ENCODE measurements at regions not wholly inside any gene's neighbourhood (a gene's known extent, or its start where the extent isn't known, plus 50 kb on each side); places are given as distances from the start of the nearest gene placed in this dataset.
"Not testable (repeated sequence)": the region's sequence is repeated elsewhere in the genome, so short reads cannot be mapped to it uniquely, and the experiment has no call there.

DNA sequence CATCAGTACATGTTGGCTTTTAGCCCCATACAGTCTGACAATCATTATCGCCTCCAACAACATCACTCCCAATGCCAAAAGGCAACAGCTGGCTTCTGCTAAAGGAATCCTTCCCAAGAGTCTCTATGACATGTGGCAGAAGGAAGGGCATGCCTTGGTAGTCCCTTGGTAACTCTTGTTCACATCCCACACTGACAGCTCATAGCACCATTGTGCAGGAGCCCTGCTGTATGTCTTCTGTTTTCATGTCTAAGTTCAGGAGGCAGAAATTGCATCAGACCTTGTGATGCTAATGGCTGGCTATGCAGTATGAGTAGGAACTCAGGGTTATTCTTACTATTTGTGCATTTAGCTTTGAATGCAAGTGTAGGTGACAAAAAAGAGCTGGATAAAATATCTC is 392.1 kb downstream of the PTH2R start:
- TF ChIP-seq, protein P1, sequence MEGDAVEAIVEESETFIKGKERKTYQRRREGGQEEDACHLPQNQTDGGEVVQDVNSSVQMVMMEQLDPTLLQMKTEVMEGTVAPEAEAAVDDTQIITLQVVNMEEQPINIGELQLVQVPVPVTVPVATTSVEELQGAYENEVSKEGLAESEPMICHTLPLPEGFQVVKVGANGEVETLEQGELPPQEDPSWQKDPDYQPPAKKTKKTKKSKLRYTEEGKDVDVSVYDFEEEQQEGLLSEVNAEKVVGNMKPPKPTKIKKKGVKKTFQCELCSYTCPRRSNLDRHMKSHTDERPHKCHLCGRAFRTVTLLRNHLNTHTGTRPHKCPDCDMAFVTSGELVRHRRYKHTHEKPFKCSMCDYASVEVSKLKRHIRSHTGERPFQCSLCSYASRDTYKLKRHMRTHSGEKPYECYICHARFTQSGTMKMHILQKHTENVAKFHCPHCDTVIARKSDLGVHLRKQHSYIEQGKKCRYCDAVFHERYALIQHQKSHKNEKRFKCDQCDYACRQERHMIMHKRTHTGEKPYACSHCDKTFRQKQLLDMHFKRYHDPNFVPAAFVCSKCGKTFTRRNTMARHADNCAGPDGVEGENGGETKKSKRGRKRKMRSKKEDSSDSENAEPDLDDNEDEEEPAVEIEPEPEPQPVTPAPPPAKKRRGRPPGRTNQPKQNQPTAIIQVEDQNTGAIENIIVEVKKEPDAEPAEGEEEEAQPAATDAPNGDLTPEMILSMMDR (IDR thresholded peaks at IDR 0.05; ENCODE audit: borderline replicate concordance, insufficient read depth, low read depth, low read length), result no peak

DNA sequence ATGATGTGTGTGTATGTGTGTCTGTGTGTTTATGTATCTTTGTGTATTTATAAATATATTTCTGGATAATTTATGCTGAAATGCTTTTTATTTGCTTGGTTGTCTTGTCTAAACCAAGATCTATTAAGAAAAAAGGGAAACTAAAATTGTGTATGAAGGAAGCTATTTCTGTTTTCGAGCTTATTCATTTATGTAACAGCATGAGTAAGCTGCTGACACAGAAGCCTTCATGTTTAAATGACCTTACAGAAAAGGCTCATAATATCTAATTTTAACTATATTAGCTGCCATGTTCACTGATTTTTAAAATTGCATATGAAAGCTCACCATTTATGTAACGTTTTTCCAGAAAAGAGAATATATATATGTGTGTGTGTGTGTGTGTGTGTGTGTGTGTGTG is 392.8 kb downstream of the PTH2R start:
- TF ChIP-seq, protein P1 (IDR thresholded peaks at IDR 0.05; ENCODE audit: borderline replicate concordance, insufficient read depth, low read depth, low read length), result no peak
- no peak overlapping the region for H3K4me3 ChIP-seq (ENCODE audit: low read depth, low read length)

More for the DNA sequence above, 392.1 kb downstream of the PTH2R start:
- no peak overlapping the region for H3K4me3 ChIP-seq (ENCODE audit: low read depth, low read length)

DNA sequence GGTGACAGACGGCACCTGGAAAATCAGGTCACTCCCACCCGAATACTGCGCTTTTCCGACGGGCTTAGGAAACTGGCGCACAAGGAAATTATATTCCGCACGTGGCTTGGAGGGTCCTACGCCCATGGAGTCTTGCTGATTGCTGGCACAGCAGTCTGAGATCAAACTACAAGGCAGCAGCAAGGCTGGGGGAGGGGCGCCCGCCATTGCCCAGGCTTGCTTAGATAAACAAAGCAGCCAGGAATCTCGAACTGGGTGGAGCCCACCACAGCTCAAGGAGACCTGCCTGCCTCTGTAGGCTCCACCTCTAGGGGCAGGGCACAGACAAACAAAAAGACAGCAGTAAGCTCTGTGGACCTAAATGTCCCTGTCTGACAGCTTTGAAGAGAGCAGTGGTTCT is 394.3 kb downstream of the PTH2R start:
- not testable (repeated sequence) for H3K4me3 ChIP-seq (ENCODE audit: low read depth, low read length)

DNA sequence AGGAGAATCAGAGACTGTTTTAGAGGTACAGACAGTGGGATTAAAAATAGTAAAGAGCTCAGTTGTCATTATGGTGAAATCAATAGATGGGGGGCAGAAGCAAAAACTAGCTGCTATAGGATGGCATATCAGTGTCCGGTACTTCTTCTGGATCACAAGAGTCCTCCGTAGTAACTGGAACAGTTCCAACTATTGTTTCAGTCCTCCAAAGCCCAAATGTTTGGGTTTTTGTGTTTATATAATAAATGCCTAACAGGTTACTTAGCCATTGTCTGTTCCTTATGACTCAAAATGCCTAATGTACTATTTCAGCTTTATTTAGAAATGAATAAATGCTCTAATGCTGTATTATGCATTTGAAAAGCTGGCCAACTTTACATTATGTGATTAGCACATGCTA is 401.2 kb downstream of the PTH2R start:
- H3K4me3 ChIP-seq (ENCODE audit: low read depth, low read length), result no peak overlapping the region
- TF ChIP-seq, protein P1 (IDR thresholded peaks at IDR 0.05; ENCODE audit: borderline replicate concordance, insufficient read depth, low read depth, low read length), result no peak

DNA sequence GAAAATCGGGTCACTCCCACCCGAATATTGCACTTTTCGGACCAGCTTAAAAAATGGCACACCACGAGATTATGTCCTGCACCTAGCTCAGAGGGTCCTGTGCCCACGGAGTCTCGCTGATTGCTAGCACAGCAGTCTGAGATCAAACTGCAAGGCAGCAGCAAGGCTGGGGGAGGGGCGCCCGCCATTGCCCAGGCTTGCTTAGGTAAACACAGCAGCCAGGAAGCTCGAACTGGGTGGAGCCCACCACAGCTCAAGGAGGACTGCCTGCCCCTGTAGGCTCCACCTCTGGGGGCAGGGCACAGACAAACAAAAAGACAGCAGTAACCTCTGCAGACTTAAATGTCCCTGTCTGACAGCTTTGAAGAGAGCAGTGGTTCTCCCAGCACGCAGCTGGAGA is 405.3 kb downstream of the PTH2R start:
- not testable (repeated sequence) for H3K4me3 ChIP-seq (ENCODE audit: low read depth, low read length)

DNA sequence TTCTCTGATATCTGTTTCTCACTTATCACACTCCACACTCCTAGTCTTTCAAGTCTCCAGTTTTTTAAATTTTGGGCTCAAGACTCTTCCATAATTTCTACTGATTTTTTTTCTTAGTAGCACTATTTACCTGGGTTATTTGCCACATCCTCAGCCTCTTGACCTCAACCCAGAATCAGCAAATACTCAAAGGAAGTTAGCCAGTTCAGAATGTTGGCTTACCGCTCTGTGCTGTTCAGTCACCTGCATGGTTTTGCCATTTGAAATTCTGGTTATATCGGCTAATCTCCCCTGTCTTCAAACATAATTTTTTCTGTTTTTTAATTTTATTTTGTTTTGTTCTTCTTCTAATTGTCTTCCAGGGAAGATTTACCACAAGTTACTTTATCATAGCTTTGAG is 412.6 kb downstream of the PTH2R start:
- no peak overlapping the region for H3K4me3 ChIP-seq (ENCODE audit: low read depth, low read length)

DNA sequence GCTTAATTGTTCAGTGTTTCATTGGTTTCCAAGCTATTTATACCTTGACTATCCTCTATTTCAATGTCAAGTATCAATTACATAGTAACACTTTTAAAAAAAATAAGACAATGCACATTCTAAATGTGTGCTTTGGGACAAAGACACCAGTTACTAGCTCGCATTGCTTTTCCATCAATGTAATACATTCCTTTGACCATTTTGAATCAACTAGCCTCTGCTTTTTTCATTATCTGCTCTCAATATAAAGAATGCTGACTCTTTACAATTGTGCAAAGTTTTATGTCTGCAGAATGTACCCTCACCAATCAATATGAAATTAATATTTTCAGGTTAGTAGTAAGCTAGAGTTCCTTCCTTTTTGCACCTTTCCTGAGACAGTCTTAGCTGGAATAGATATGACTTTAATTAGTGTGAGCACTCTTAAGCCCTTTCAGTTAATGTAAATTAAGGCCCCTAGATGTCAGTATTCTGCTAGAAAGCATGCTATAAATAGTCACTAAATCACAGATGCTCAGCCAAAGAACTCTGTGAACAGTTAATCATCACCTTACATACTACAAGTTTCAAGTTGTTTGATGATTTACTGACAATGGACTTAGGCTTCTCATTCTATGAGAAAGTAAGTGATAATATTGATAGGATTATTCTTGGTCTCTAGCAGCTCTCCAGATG is 413.6 kb downstream of the PTH2R start:
- no peak overlapping the region for H3K4me3 ChIP-seq (ENCODE audit: low read depth, low read length)
- TF ChIP-seq, protein P1 (IDR thresholded peaks at IDR 0.05; ENCODE audit: borderline replicate concordance, insufficient read depth, low read depth, low read length), result no peak

More for the DNA sequence above, 412.6 kb downstream of the PTH2R start:
- TF ChIP-seq, protein P1 (IDR thresholded peaks at IDR 0.05; ENCODE audit: borderline replicate concordance, insufficient read depth, low read depth, low read length), result no peak

DNA sequence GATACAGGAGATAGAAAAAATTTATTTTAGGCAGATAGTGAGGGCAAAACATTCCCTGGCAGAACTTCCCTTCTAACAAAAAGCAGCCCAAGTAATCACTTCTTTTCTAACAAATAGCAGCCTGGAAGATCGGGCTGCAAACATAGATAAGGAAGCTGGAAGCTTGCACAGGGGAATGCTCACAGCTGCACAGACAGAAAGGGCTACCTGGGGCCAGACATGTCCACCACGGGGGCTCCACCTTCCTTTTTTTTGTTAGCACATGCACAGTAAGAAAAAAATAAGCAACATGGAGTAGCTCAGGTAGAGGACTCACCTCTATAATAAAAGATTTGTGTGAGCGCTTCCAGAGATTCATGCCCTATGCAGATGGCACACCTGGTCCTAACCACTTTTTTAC is 420.5 kb downstream of the PTH2R start:
- TF ChIP-seq, protein P1 (IDR thresholded peaks at IDR 0.05; ENCODE audit: borderline replicate concordance, insufficient read depth, low read depth, low read length), result no peak
- H3K4me3 ChIP-seq (ENCODE audit: low read depth, low read length), result no peak overlapping the region

Data from GM12875 (cell line).